HG03432 (cell line): ENCODE measurements at regions not wholly inside any gene's neighbourhood (a gene's known extent, or its start where the extent isn't known, plus 50 kb on each side); places are given as distances from the start of the nearest gene placed in this dataset.
A peak's percentile ranks its signal among the peaks of the same experiment; 100 is the strongest.

ENCODE experiments used
- ATAC-seq: cut with Tn5 transposase; IDR thresholded peaks from one replicate; pipeline ENCODE4 v1.9.1; 2021; ENCODE audit warnings: mild to moderate bottlenecking, moderate library complexity; ENCODE audit not compliant: unreplicated experiment

DNA sequence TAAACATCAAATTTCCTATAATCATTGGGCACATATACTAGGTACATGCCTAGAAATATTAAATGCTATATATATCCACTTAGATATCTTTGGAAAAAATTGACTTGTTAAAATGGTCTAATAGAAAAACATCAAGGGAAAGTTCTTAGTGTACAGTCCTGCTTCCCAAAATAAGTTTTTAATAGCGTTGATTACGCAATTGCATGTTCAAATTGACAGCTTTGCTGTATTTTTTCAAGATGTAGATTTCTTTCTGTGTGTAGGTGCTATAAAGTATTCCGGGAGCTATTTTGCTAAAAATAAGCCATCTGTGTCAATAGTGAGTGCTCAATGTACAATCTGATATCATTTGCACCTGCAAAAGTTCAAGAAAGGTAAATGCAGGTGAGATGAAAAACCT lies 463.9 kb upstream of the ATP2B1 start:
- no peak for ATAC-seq

DNA sequence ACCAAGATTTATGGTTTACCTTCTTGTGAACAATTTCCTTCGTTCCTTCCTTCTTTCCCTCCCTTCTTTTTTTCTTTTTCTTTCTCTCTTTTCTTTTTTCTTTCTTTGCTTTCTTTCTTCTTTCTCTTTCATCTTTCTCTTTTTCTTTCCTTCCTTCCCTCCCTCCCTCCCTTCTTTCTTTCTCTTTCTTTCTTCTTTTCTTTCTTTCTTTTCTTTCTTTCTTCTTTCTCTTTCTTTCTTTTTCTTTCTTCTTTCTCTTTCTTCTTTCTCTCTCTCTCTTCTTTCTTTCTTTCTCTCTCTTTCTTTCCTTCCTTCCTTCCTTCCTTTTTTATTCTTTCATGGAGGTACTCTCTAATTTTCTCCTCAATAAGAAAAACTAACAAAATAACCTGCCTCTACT lies 462.1 kb upstream of the ATP2B1 start:
- ATAC-seq, result no peak

DNA sequence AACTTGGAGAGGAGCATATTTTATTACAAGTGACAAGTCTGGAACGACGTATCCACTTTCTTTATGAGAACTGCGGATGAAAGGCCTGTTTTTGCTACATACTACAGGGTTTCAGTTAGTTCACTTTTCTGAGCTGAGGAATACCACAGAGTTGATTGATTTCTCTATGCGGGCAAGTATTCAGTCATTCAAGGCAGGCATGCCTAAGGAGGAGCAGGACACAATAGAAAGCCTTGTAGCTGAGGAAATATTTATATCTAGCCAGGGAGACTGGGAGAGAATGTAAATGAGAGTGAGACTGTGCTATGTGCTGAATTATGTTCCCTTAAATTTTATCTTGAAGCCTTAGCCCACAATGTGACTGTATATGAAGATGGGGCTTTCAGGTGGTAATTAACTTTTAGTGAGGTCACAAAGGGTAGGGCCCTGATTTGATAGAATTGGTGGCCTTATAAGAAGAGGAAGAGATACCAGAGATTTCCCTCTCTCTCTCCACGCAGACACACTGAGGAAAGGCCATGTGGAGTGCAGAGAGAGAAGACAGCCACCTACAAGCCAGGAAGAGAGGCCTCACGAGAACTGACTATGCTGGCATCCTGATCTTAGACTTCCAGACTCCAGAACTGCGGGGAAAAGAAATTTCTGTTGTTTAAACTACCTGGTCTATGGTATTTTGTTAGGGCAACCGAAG lies 459.0 kb upstream of the ATP2B1 start:
- no peak for ATAC-seq

DNA sequence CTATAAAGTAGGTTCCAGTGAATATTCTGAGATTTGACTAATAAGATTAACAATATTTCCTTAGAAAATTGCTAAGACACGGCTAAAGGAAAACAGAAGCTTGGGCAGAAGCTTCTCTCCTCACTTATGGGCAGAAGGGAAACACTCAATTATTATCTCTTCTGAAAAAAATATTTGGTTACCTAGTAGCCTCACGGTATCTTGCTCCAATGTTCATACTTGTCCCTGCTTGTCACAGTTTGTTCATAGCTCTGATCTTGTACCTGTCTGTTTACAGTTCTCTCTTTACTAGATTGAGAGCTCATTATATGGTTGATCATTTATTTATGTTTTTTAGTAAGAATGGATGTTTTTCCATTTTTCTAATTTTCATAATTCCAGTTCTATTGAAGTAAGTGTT lies 458.0 kb upstream of the ATP2B1 start:
- no peak for ATAC-seq

DNA sequence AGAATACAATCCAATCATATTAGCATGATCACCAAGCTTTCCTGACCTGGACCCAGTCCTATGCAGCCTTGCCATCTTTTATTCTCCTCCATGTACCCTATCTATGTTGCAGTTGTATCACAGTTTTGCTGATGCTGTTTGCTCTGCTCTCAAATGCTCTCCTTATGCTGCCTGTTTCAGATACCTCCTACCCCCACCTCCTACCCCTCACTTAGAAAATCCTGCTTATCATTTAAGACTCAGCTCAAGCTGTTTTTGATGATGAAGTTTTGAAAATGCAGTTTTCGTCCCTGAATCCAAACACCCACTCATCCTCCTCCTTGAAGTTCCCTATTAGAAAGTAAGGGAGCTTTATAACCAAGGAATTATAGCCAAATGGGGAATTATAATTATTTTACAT lies 457.4 kb upstream of the ATP2B1 start:
- no peak for ATAC-seq

DNA sequence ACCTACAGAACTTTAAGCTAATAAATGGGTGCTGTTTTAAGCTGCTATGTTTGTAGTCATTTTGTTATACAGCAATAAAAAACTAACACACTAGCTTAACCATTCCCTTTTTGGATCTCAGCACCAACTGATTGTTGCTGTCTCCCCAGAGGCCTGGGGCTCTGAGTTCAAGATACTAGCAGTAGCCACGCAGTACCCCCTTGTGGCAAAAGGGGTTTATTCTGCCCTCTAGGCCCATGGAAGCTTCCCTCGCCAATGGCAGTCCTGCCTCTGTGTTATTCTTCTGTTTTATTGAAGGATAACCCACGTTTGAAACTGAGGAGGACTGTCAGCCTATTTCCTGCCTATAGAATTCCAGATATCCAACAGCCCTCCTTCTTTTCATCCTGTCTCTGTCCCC lies 455.3 kb upstream of the ATP2B1 start:
- ATAC-seq, result no peak

DNA sequence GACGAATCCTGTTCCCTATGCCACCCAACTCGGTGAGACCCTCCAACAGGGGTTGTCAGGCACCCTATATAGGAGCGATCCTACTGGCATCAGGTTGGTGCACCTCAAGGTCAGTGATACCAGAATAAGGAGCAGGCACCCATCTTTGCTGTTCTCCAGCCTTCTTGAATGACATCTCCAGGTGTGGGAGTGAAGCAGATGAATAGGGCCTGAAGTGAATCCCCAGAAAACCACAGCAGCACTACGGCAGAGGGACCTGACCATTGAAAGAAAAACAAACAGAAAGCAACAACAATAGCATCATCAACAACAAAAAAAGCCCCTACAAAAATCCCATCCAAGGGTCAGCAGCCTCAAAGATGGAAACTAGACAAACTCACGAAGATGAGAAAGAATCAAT lies 445.2 kb upstream of the ATP2B1 start:
- ATAC-seq, result no peak

DNA sequence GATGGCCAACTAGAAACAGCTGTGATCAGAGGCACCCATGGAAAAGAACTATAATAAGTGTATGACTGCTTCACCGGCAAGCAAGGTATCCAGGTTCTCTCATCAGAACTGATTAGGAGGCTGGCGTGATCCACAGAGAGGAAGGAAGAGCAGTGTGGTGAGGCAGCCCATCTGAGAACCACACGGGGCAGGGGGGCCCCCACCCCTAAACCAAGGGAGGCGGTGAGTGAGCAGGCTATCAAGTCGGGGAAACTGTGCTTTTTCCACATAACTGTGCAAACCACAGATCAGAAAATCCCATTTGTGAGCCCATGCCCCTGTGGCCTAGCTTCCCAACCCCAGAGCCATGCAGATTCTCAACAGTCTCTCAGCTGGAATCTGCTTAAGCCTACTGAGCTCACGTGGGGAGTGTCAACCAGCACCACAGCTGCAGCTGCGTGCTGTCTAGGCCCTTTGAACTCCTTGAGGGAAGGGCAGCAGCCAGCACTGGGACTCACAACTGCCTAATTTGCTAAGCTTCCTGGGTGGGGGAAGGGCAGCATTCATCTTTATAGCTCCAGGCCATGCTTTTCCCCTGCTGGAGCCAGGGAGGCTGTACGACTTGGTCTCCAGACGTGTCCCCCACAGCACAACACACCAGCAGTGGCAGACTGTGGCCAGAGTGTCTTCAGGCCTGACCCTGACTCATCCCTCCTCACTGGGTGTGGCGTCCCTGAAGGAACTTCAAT lies 444.4 kb upstream of the ATP2B1 start:
- ATAC-seq, result no peak

DNA sequence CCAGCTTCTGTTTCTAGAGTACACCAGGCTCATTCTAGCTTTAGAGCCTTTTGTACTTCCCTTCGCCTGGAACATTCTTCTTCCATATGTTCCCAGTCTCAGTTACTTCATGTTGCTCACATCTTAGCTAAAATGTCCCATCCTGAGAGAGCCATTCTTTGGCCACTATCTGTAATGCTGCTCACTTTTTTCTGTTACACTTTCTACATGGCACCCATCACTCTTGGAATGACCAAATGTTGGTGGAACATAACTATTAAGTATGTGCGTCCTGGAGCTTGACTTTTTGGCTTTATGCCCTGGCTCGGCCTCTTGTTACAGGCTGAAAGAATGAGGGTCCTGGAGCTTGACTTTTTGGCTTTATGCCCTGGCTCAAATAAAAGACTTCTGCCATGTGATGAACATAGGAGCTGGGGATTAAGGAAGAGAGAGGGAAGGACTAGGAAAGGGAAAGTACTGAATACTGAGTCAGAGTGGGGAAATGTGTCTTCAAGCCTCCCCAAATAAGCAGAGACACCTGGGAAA lies 442.9 kb upstream of the ATP2B1 start:
- ATAC-seq, result no peak

DNA sequence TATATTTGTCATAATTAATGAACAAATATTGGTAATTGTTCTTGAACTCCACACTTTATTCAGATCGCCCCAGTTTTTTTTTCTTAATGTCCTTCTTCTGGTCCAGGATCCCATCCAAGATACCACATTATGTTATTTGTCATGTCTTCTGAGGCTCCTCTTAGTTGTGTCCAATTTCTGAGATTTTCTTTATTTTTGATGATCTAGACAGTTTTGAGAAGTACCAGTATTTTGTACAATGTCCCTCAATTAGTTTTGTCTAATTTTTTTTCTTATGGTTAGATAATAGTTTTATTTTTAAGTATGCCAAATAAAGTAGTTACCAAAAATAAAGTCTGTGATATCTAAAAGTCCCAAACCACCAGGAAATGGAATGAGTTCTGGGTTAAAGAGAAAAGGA lies 440.8 kb upstream of the ATP2B1 start:
- ATAC-seq, result no peak

DNA sequence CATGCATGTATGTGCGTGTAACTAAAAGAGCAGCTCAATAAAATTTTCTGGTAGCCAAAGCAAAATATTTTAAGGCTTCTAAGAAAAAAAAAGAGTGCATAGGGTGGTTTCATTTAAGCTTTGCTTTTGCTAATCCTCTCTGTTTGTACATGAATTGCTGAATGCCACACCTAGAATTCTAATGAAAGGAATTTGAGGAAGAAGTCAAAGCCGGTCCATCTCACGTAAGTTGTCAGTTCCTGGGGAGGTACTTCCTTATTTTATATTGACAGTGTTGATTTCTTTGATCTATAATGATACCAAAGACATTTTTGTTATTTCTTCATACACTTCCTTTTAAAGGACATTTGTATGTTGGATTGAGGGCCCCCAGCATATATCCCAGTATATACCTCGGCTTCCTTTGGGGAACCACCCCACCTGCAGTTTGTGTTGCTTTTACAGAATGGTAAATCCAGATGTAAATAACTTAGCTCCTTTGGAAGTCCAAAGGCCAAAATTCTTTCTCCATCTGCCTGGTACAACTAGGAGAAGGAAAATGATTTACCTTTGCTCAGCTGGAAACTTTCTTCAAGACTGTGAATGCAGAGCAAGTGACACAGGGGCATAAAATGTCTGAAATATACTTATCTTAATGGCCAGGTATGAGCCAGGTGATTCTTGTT lies 420.9 kb upstream of the ATP2B1 start:
- no peak for ATAC-seq

DNA sequence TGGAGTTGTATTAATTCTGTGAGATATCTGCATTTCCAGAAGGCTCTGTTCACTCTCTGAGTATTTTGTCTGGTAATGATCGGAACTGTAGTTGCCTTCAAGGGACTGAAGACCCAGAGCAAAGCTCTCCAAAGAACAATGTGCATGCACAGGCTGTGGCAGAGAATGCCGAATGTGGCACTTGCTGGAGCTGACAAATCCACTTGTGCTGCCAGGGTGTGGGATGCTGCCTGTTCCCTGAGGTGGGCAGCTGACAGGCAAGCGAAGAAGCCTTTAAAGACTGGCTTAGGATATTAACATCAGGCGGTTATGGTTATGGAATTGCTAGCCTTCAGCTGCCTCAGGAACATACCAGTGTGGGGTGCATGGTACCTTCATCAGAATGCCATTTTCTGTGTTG lies 419.9 kb upstream of the ATP2B1 start:
- ATAC-seq, result no peak

DNA sequence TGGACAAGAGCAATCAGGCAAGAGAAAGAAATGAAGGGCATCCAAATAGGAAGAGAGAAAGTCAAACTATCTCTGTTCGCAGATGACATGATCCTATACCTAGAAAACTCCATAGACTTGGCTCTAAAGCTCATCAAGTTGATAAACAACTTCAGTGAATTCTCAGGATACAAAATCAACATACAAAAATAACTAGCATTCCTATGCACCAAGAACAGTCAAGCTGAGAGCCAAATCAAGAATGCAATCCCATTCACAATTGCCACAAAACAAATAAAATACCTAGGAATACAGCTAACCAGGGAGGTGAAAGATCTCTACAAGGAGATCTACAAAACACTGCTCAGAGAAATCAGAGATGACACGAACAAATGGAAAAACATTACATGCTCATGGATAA lies 417.5 kb upstream of the ATP2B1 start:
- no peak for ATAC-seq

DNA sequence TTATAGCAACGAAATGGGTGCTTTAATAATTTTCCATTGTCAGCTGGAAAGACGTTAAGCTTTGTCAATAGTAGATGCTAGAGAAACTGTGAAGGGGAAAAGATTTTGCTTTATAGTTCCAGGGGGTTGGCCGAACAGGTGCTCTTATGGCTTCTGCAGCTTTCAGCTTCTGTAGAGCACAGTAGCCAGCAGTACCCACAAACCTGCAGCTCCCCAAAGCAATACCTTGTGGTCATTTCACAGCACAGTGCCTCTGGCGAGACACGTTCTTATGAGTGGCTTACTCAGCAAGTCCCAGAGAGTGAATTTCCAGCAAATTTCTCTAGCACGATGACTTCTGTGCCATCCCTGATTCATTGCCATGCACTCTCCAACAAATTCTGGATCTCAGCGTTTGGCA lies 416.3 kb upstream of the ATP2B1 start:
- ATAC-seq, result no peak

DNA sequence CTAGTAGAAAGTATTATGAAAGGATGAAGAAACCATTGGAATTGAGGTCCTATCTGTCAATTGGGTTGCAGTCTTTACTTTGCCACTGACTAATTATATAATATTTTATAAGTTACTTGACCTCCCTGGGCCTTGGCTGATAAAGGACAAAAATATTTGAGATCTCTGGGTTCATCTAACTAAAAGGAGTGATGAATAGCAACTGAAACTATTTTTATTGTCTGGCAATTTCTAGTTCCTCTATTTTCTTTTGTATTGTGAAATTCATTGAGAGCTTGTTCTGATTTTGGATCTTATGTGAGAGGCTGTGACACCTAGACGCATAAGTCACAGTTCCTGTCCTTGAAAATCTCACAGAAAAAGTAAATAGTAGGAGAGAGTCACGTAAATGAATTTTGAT lies 415.7 kb upstream of the ATP2B1 start:
- ATAC-seq, result no peak

DNA sequence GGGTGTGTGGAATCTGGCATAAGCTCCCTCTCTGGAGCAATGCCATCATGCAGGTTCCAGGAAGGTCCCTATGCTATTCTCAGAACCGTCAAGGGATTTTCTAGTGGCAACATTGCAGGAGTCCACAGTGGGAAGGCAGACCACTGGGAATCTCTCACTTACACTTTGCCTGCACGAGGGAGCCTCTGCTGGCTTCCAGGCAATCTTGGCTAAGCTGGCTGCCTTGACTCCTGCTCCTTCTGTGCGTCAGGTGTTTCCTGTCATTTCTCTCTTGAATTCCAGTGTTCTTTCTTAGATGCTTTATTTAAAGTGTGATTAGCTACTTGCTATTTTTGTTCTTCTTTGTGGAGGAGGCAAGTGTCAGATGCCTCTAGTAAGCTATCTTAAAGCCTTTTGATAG lies 414.0 kb upstream of the ATP2B1 start:
- no peak for ATAC-seq

DNA sequence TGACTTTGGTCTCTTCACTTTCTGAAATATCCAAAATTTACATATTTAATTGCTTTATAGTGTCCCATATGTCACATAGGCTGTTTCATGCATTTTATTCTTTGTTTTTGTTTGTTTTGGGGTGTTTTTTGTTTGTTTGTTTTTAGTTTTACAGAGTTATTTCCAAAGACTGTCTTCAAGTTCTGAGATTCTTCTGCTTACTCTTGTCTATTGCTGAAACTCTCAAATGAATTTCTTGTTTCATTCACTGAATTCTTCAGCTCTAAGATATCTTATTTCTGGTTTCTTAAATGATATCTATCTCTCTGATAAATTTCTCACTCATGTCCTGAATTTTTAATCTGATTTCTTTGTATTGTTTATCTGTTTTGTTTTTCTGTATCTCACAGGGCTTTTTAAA lies 412.0 kb upstream of the ATP2B1 start:
- no peak for ATAC-seq

DNA sequence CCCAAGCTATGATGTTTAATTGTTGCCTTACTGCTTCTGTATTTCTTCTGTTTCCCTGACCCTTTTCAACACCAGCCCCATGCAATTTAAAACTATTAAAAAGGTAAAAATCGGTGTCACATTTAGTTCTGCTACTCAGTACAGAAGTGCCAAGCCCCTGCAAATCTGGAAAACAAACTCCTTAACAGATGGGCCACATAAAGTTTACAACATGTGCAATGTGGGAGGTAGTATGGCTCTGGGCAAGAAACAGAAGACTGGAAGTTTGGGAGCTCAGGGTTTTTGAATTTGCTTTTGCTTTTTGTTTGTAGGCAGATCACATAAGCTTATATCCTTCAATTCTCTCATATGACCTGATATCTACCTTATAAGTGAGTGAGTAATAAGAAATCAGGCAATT lies 404.0 kb upstream of the ATP2B1 start:
- ATAC-seq, result no peak

DNA sequence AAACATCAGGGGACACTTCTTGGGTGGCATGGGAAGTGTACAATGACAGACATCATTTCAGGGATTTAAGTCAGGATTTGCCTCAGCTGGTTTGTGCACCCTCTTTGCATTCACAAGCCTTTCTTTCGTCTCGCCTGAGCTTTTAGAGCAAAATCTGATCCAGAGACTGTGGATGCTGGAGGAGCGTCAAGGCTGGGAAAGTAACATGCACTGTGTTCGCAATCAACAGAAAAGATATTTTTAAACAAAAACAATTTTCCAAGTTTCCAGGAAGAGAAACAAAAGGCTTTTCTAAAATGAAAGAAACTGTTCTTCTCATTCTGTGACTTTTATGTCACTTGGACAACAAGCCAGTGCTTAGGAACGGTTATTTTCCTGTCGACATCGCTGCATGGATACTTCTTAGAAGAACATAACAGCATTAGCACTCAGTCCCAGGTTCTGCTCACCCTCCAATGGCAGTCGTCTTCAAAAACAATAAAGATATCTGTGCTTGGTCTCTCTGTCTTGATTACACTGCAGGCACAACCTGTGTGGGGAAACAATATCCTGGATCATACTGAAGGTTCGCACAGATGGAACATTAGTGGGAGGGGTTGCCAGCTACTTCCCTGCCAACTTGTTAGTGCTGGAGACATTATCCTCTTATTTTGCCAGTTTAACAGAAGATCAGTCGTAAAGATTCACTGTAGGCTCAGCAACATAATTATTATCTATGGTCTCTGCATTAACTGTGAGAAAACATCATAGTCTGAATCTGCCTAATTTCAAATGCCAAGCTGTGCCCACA lies 403.3 kb upstream of the ATP2B1 start:
- no peak for ATAC-seq

DNA sequence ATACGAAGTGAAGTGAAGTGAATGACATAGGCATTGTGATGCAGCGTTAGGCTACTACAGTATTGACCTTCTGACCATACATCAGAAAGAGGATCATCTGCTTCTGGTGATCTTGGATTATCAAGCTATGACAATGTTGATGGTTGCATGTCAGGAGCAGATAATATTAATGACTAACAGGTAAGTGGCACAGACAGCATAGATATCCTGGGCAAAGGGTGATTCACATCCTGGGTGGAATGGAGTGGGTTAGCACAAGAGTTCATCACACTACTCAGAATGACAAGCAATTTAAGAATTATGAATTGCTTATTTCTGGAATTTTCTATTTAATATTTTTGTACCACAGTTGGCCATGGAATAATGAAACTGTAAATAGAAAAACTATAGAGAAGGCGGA lies 397.9 kb upstream of the ATP2B1 start:
- ATAC-seq, result no peak

DNA sequence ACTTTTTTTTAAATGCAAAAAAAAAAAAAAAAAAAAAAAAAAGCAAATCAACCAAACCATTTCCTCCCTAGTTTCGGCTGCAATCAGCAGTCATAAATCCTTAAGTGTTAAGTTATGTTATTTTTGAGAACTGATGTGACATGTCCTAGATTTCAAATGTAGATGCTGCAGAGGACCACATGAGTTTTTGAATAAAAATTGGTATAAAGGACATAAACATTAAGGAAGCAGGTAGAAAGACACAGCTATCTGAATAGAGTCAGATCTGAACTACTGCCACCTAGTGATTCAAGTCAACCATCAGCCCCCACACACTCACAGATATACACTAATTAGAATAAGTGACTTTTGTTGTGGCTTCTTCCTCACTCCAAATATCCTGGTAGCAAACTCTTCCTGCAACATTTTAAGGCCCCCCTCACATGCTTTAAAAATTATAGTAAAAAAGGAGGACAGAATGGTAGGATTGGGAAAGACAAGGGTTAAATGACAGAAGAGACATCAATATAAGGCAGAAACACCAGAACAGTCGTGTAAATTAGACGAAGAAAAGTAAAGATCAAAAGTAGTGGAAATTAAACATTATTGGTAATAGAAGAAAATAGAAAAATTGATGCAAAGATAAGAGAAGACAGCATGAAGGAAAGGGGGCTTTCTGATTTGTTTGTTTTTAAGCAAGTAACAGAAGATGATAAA lies 394.5 kb upstream of the ATP2B1 start:
- ATAC-seq, result peak; percentile 72
